ENCODE measurements at regions not wholly inside any gene's neighbourhood (a gene's known extent, or its start where the extent isn't known, plus 50 kb on each side); places are given as distances from the start of the nearest gene placed in this dataset.

- peaks cover 31% of the 10 kb centered on the region for H3K4me1 Mint-ChIP-seq
- DNase-seq (ENCODE audit: low spot score), result no peak
- TF ChIP-seq ATF6 (CRISPR knock-in tag; IDR thresholded peaks at IDR 0.05), result no peak
- TF ChIP-seq IRF2 (CRISPR knock-in tag; IDR thresholded peaks at IDR 0.05; ENCODE audit: borderline replicate concordance, low read depth), result no peak
- TF ChIP-seq, protein P1, sequence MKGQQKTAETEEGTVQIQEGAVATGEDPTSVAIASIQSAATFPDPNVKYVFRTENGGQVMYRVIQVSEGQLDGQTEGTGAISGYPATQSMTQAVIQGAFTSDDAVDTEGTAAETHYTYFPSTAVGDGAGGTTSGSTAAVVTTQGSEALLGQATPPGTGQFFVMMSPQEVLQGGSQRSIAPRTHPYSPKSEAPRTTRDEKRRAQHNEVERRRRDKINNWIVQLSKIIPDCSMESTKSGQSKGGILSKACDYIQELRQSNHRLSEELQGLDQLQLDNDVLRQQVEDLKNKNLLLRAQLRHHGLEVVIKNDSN (CRISPR knock-in tag; IDR thresholded peaks at IDR 0.05), result no peak
- TF ChIP-seq TEAD1 (CRISPR knock-in tag; IDR thresholded peaks at IDR 0.05), result no peak
- no peak for TF ChIP-seq GRHL2 (CRISPR knock-in tag; IDR thresholded peaks at IDR 0.05; ENCODE audit: insufficient replicate concordance, severe bottlenecking)
- TF ChIP-seq, protein P2, sequence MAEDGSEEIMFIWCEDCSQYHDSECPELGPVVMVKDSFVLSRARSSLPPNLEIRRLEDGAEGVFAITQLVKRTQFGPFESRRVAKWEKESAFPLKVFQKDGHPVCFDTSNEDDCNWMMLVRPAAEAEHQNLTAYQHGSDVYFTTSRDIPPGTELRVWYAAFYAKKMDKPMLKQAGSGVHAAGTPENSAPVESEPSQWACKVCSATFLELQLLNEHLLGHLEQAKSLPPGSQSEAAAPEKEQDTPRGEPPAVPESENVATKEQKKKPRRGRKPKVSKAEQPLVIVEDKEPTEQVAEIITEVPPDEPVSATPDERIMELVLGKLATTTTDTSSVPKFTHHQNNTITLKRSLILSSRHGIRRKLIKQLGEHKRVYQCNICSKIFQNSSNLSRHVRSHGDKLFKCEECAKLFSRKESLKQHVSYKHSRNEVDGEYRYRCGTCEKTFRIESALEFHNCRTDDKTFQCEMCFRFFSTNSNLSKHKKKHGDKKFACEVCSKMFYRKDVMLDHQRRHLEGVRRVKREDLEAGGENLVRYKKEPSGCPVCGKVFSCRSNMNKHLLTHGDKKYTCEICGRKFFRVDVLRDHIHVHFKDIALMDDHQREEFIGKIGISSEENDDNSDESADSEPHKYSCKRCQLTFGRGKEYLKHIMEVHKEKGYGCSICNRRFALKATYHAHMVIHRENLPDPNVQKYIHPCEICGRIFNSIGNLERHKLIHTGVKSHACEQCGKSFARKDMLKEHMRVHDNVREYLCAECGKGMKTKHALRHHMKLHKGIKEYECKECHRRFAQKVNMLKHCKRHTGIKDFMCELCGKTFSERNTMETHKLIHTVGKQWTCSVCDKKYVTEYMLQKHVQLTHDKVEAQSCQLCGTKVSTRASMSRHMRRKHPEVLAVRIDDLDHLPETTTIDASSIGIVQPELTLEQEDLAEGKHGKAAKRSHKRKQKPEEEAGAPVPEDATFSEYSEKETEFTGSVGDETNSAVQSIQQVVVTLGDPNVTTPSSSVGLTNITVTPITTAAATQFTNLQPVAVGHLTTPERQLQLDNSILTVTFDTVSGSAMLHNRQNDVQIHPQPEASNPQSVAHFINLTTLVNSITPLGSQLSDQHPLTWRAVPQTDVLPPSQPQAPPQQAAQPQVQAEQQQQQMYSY (CRISPR knock-in tag; IDR thresholded peaks at IDR 0.05), result no peak
- TF ChIP-seq CBFB (CRISPR knock-in tag; IDR thresholded peaks at IDR 0.05; ENCODE audit: low read depth), result no peak
- TF ChIP-seq, protein P3, sequence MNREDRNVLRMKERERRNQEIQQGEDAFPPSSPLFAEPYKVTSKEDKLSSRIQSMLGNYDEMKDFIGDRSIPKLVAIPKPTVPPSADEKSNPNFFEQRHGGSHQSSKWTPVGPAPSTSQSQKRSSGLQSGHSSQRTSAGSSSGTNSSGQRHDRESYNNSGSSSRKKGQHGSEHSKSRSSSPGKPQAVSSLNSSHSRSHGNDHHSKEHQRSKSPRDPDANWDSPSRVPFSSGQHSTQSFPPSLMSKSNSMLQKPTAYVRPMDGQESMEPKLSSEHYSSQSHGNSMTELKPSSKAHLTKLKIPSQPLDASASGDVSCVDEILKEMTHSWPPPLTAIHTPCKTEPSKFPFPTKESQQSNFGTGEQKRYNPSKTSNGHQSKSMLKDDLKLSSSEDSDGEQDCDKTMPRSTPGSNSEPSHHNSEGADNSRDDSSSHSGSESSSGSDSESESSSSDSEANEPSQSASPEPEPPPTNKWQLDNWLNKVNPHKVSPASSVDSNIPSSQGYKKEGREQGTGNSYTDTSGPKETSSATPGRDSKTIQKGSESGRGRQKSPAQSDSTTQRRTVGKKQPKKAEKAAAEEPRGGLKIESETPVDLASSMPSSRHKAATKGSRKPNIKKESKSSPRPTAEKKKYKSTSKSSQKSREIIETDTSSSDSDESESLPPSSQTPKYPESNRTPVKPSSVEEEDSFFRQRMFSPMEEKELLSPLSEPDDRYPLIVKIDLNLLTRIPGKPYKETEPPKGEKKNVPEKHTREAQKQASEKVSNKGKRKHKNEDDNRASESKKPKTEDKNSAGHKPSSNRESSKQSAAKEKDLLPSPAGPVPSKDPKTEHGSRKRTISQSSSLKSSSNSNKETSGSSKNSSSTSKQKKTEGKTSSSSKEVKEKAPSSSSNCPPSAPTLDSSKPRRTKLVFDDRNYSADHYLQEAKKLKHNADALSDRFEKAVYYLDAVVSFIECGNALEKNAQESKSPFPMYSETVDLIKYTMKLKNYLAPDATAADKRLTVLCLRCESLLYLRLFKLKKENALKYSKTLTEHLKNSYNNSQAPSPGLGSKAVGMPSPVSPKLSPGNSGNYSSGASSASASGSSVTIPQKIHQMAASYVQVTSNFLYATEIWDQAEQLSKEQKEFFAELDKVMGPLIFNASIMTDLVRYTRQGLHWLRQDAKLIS (CRISPR knock-in tag; IDR thresholded peaks at IDR 0.05; ENCODE audit: borderline replicate concordance), result no peak
- no peaks in the 10 kb centered on the region for H3K27me3 Mint-ChIP-seq (ENCODE audit: low read depth)
- H3K27ac Mint-ChIP-seq, result no peak overlapping the region
- no peak overlapping the region for H3K4me3 Mint-ChIP-seq
- ATAC-seq, result no peak
- H3K9me3 Mint-ChIP-seq, result peaks cover 24% of the 10 kb centered on the region
- peaks cover 29% of the 10 kb centered on the region for H3K36me3 Mint-ChIP-seq
- CTCF ChIA-PET, result no interaction called here
- POLR2A ChIA-PET, result no interaction called here
These were observed 606.6 kb downstream of the MAFB start for GRCh38 chr20:40082436-40082835.

- Mint-ChIP-seq H3K4me3 (no peak overlapping the region), H3K9me3 (peaks cover 23% of the 10 kb centered on the region), H3K4me1 (peaks cover 39% of the 10 kb centered on the region), H3K27me3 (ENCODE audit: low read depth) (no peaks in the 10 kb centered on the region), H3K36me3 (peaks cover 24% of the 10 kb centered on the region), H3K27ac (no peak overlapping the region)
- CTCF ChIA-PET, result no interaction called here
- no peak for TF ChIP-seq NR1H2 (CRISPR knock-in tag; IDR thresholded peaks at IDR 0.05)
- TF ChIP-seq HMGXB4 (CRISPR knock-in tag; IDR thresholded peaks at IDR 0.05), result no peak
- no peak for TF ChIP-seq TCF7 (CRISPR knock-in tag; IDR thresholded peaks at IDR 0.05; ENCODE audit: low read depth)
- TF ChIP-seq ZNF416 (CRISPR knock-in tag; IDR thresholded peaks at IDR 0.05), result no peak
- no peak for TF ChIP-seq KAT7 (CRISPR knock-in tag; IDR thresholded peaks at IDR 0.05; ENCODE audit: borderline replicate concordance)
- TF ChIP-seq CREM (CRISPR knock-in tag; IDR thresholded peaks at IDR 0.05), result no peak
- TF ChIP-seq, protein P4, sequence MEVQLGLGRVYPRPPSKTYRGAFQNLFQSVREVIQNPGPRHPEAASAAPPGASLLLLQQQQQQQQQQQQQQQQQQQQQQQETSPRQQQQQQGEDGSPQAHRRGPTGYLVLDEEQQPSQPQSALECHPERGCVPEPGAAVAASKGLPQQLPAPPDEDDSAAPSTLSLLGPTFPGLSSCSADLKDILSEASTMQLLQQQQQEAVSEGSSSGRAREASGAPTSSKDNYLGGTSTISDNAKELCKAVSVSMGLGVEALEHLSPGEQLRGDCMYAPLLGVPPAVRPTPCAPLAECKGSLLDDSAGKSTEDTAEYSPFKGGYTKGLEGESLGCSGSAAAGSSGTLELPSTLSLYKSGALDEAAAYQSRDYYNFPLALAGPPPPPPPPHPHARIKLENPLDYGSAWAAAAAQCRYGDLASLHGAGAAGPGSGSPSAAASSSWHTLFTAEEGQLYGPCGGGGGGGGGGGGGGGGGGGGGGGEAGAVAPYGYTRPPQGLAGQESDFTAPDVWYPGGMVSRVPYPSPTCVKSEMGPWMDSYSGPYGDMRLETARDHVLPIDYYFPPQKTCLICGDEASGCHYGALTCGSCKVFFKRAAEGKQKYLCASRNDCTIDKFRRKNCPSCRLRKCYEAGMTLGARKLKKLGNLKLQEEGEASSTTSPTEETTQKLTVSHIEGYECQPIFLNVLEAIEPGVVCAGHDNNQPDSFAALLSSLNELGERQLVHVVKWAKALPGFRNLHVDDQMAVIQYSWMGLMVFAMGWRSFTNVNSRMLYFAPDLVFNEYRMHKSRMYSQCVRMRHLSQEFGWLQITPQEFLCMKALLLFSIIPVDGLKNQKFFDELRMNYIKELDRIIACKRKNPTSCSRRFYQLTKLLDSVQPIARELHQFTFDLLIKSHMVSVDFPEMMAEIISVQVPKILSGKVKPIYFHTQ (CRISPR knock-in tag; IDR thresholded peaks at IDR 0.05), result no peak
- no peak for TF ChIP-seq NR3C1 (CRISPR knock-in tag; conservative IDR thresholded peaks at IDR 0.05; ENCODE audit: low read depth)
- POLR2A ChIA-PET, result no interaction called here
- no peak for ATAC-seq
- no peak for DNase-seq (ENCODE audit: low spot score)
These were observed 607.4 kb downstream of the MAFB start for GRCh38 chr20:40081653-40082052.

Data from WTC11 (cell line).